Activated CD4-positive, alpha-beta T cell treated with anti-CD3 and anti-CD28 coated beads for 36 hours (primary cell): ENCODE measurements at regions not wholly inside any gene's neighbourhood (a gene's known extent, or its start where the extent isn't known, plus 50 kb on each side); places are given as distances from the start of the nearest gene placed in this dataset.

ENCODE experiments used
- ATAC-seq: fragments of 200-7000 bp; cut with Tn5 transposase; one replicate; pipeline ENCODE4 v1.10.0; 2021; ENCODE audit warnings: mild to moderate bottlenecking, moderate library complexity
- CTCF ChIA-PET: fragments of 350-600 bp; sonication (Branson Sonifier 250); formaldehyde crosslinking; loops from one replicate; lab custom pipeline; 2021; ENCODE audit warnings: antibody characterized with exemption; lab: Charles Lee
- POLR2A ChIA-PET: fragments of 350-600 bp; sonication (Branson Sonifier 250); formaldehyde crosslinking; loops from one replicate; lab custom pipeline; 2021; ENCODE audit warnings: antibody characterized with exemption, inconsistent platforms; lab: Charles Lee
- DNase-seq: peaks from one replicate; pipeline ENCODE4 v3.0.0-alpha.2; 2020
- H3K27ac Mint-ChIP-seq: one replicate; pipeline ENCODE4 v1.8.0; 2021; ENCODE audit warnings: mixed read lengths
- H3K27me3 Mint-ChIP-seq: one replicate; pipeline ENCODE4 v1.8.0; 2021; ENCODE audit warnings: mixed read lengths
- H3K36me3 Mint-ChIP-seq: one replicate; pipeline ENCODE4 v1.8.0; 2021; ENCODE audit warnings: low read depth, mixed read lengths
- H3K4me1 Mint-ChIP-seq: one replicate; pipeline ENCODE4 v1.8.0; 2021; ENCODE audit warnings: mixed read lengths
- H3K4me3 Mint-ChIP-seq: one replicate; pipeline ENCODE4 v1.8.0; 2021; ENCODE audit warnings: mild to moderate bottlenecking, moderate library complexity, mixed read lengths
- H3K9me3 Mint-ChIP-seq: one replicate; pipeline ENCODE4 v1.8.0; 2021; ENCODE audit warnings: low read depth, mixed read lengths
- intact Hi-C, 2 experiments: fragments of 100-400 bp; cut with DNase I in 1 of 2; cut with micrococcal nuclease in 1 of 2; formaldehyde crosslinking; loops; one replicate each; pipeline versions ENCODE4 v1.14.2 to v1.15.1; 2022 to 2024; cut with DNase I, micrococcal nuclease

- Mint-ChIP-seq H3K27me3 (no peaks in the 10 kb centered on the region), H3K36me3 (no peaks in the 10 kb centered on the region), H3K27ac (no peak overlapping the region), H3K4me3 (no peak overlapping the region), H3K4me1 (no peaks in the 10 kb centered on the region), H3K9me3 (peaks cover 10% of the 10 kb centered on the region)
- intact Hi-C loops, result no loop called here
- no peak for ATAC-seq
- no peak for DNase-seq
- POLR2A ChIA-PET, result no interaction called here
- CTCF ChIA-PET, result no interaction called here
Observed at GRCh38 chr1:191977874-191978506, 180.3 kb upstream of the RGS18 start.

GRCh38 chr1:191984856-191985255 lies 173.4 kb upstream of the RGS18 start:
- DNase-seq (no peak), ATAC-seq (no peak)
- H3K4me3 Mint-ChIP-seq, result no peak overlapping the region
- no peak overlapping the region for H3K27ac Mint-ChIP-seq
- peaks cover 15% of the 10 kb centered on the region for H3K9me3 Mint-ChIP-seq
- H3K27me3 Mint-ChIP-seq, result no peaks in the 10 kb centered on the region
- intact Hi-C loops, result no loop called here
- ChIA-PET POLR2A (no interaction called here), CTCF (no interaction called here)
- H3K36me3 Mint-ChIP-seq, result no peaks in the 10 kb centered on the region
- H3K4me1 Mint-ChIP-seq, result no peaks in the 10 kb centered on the region

GRCh38 chr1:191992118-191992517 lies 166.1 kb upstream of the RGS18 start:
- ChIA-PET POLR2A (no interaction called here), CTCF (no interaction called here)
- Mint-ChIP-seq H3K27me3 (no peaks in the 10 kb centered on the region), H3K36me3 (no peaks in the 10 kb centered on the region), H3K4me3 (no peak overlapping the region), H3K4me1 (no peaks in the 10 kb centered on the region), H3K9me3 (no peaks in the 10 kb centered on the region), H3K27ac (no peak overlapping the region)
- no peak for ATAC-seq
- intact Hi-C loops, result loop anchor here in 1 of 2 experiments (10.0 kb wide), 1 partner anchor 453 kb away; no protein-coding TSS in a partner anchor
- no peak for DNase-seq

GRCh38 chr1:191993549-191993948 lies 164.7 kb upstream of the RGS18 start:
- ChIA-PET CTCF (no interaction called here), POLR2A (no interaction called here)
- Mint-ChIP-seq H3K4me1 (no peaks in the 10 kb centered on the region), H3K9me3 (no peaks in the 10 kb centered on the region), H3K27me3 (no peaks in the 10 kb centered on the region), H3K27ac (no peak overlapping the region), H3K36me3 (no peaks in the 10 kb centered on the region), H3K4me3 (no peak overlapping the region)
- ATAC-seq, result no peak
- DNase-seq, result no peak
- intact Hi-C loops, result loop anchor here in 1 of 2 experiments (10.0 kb wide), 1 partner anchor 451 kb away; no protein-coding TSS in a partner anchor

- ATAC-seq, result peak; percentile 53
- intact Hi-C loops, result no loop called here
- Mint-ChIP-seq H3K27me3 (no peaks in the 10 kb centered on the region), H3K27ac (no peak overlapping the region), H3K4me3 (no peak overlapping the region), H3K36me3 (no peaks in the 10 kb centered on the region), H3K9me3 (no peaks in the 10 kb centered on the region), H3K4me1 (no peaks in the 10 kb centered on the region)
- POLR2A ChIA-PET, result no interaction called here
- peak; percentile 5 for DNase-seq
- CTCF ChIA-PET, result interaction anchor here (0.6 kb wide), 1 partner anchor 1032 kb away, joined by 3 read pairs; no protein-coding TSS in a partner anchor
Observed at GRCh38 chr1:192002063-192002462, 156.2 kb upstream of the RGS18 start.

GRCh38 chr1:192003295-192004077 lies 154.8 kb upstream of the RGS18 start:
- H3K27ac Mint-ChIP-seq, result no peak overlapping the region
- no peak for DNase-seq
- no peaks in the 10 kb centered on the region for H3K4me1 Mint-ChIP-seq
- no peaks in the 10 kb centered on the region for H3K9me3 Mint-ChIP-seq
- intact Hi-C loops, result no loop called here
- H3K36me3 Mint-ChIP-seq, result no peaks in the 10 kb centered on the region
- ChIA-PET CTCF (no interaction called here), POLR2A (no interaction called here)
- H3K27me3 Mint-ChIP-seq, result no peaks in the 10 kb centered on the region
- H3K4me3 Mint-ChIP-seq, result no peak overlapping the region
- ATAC-seq, result peak; percentile 72

- Mint-ChIP-seq H3K9me3 (no peaks in the 10 kb centered on the region), H3K27ac (no peak overlapping the region), H3K36me3 (no peaks in the 10 kb centered on the region), H3K4me1 (no peaks in the 10 kb centered on the region), H3K4me3 (no peak overlapping the region), H3K27me3 (no peaks in the 10 kb centered on the region)
- intact Hi-C loops, result no loop called here
- ATAC-seq (no peak), DNase-seq (no peak)
- ChIA-PET CTCF (no interaction called here), POLR2A (no interaction called here)
Observed at GRCh38 chr1:192005976-192006375, 152.3 kb upstream of the RGS18 start.

GRCh38 chr1:192008281-192008825 lies 149.9 kb upstream of the RGS18 start:
- intact Hi-C loops, result no loop called here
- H3K4me1 Mint-ChIP-seq, result no peaks in the 10 kb centered on the region
- no peaks in the 10 kb centered on the region for H3K36me3 Mint-ChIP-seq
- H3K4me3 Mint-ChIP-seq, result no peak overlapping the region
- POLR2A ChIA-PET, result no interaction called here
- CTCF ChIA-PET, result no interaction called here
- DNase-seq (no peak), ATAC-seq (no peak)
- no peak overlapping the region for H3K27ac Mint-ChIP-seq
- no peaks in the 10 kb centered on the region for H3K27me3 Mint-ChIP-seq
- no peaks in the 10 kb centered on the region for H3K9me3 Mint-ChIP-seq

GRCh38 chr1:192010406-192010805 lies 147.9 kb upstream of the RGS18 start:
- CTCF ChIA-PET, result no interaction called here
- Mint-ChIP-seq H3K4me1 (no peaks in the 10 kb centered on the region), H3K9me3 (no peaks in the 10 kb centered on the region), H3K27ac (no peak overlapping the region), H3K4me3 (no peak overlapping the region), H3K27me3 (no peaks in the 10 kb centered on the region), H3K36me3 (no peaks in the 10 kb centered on the region)
- ATAC-seq, result no peak
- POLR2A ChIA-PET, result no interaction called here
- intact Hi-C loops, result no loop called here
- no peak for DNase-seq

- Mint-ChIP-seq H3K36me3 (no peaks in the 10 kb centered on the region), H3K27ac (no peak overlapping the region), H3K4me1 (no peaks in the 10 kb centered on the region), H3K27me3 (no peaks in the 10 kb centered on the region), H3K9me3 (peaks cover 2% of the 10 kb centered on the region), H3K4me3 (no peak overlapping the region)
- DNase-seq (no peak), ATAC-seq (no peak)
- POLR2A ChIA-PET, result no interaction called here
- CTCF ChIA-PET, result no interaction called here
- intact Hi-C loops, result no loop called here
Observed at GRCh38 chr1:192011525-192011924, 146.7 kb upstream of the RGS18 start.

GRCh38 chr1:192022827-192023226 lies 135.4 kb upstream of the RGS18 start:
- DNase-seq, result no peak
- H3K27ac Mint-ChIP-seq, result no peak overlapping the region
- POLR2A ChIA-PET, result no interaction called here
- CTCF ChIA-PET, result no interaction called here
- intact Hi-C loops, result no loop called here
- H3K4me1 Mint-ChIP-seq, result no peaks in the 10 kb centered on the region
- no peaks in the 10 kb centered on the region for H3K27me3 Mint-ChIP-seq
- no peaks in the 10 kb centered on the region for H3K36me3 Mint-ChIP-seq
- ATAC-seq, result peak; percentile 19
- peaks cover 3% of the 10 kb centered on the region for H3K9me3 Mint-ChIP-seq
- H3K4me3 Mint-ChIP-seq, result no peak overlapping the region

GRCh38 chr1:192024881-192025280 lies 133.4 kb upstream of the RGS18 start:
- ATAC-seq, result no peak
- no peaks in the 10 kb centered on the region for H3K4me1 Mint-ChIP-seq
- H3K9me3 Mint-ChIP-seq, result peaks cover 3% of the 10 kb centered on the region
- H3K36me3 Mint-ChIP-seq, result no peaks in the 10 kb centered on the region
- H3K27me3 Mint-ChIP-seq, result no peaks in the 10 kb centered on the region
- CTCF ChIA-PET, result no interaction called here
- POLR2A ChIA-PET, result no interaction called here
- intact Hi-C loops, result no loop called here
- DNase-seq, result no peak
- H3K27ac Mint-ChIP-seq, result no peak overlapping the region
- no peak overlapping the region for H3K4me3 Mint-ChIP-seq
